WTC11 (cell line): ENCODE measurements at regions not wholly inside any gene's neighbourhood (a gene's known extent, or its start where the extent isn't known, plus 50 kb on each side); places are given as distances from the start of the nearest gene placed in this dataset.

Experiments used
- CTCF ChIP-seq: fragments of 200-600 bp; IDR thresholded peaks from 2 replicates; pipeline ENCODE4 v1.8.0; 2022; ENCODE audit warnings: antibody characterized with exemption
- RELA ChIP-seq: sonication (generic); formaldehyde crosslinking; IDR thresholded peaks from 2 replicates; pipeline ENCODE4 v1.8.1; 2022; ENCODE audit warnings: missing genetic modification reagents, mild to moderate bottlenecking, borderline replicate concordance
- TF ChIP-seq, protein P1 (sequence below): fragments of 250-450 bp; sonication (Bioruptor Pico); conservative IDR thresholded peaks from 2 replicates; pipeline ENCODE4 v1.9.0; 2021; ENCODE audit warnings: mild to moderate bottlenecking
- TF ChIP-seq, protein P2 (sequence below): sonication (generic); formaldehyde crosslinking; IDR thresholded peaks from 2 replicates; pipeline ENCODE4 v1.8.0; 2022; ENCODE audit warnings: mild to moderate bottlenecking, missing genetic modification reagents

- TF ChIP-seq CTCF (no peak), RELA (CRISPR knock-in tag) (no peak)
- TF ChIP-seq, protein P1, sequence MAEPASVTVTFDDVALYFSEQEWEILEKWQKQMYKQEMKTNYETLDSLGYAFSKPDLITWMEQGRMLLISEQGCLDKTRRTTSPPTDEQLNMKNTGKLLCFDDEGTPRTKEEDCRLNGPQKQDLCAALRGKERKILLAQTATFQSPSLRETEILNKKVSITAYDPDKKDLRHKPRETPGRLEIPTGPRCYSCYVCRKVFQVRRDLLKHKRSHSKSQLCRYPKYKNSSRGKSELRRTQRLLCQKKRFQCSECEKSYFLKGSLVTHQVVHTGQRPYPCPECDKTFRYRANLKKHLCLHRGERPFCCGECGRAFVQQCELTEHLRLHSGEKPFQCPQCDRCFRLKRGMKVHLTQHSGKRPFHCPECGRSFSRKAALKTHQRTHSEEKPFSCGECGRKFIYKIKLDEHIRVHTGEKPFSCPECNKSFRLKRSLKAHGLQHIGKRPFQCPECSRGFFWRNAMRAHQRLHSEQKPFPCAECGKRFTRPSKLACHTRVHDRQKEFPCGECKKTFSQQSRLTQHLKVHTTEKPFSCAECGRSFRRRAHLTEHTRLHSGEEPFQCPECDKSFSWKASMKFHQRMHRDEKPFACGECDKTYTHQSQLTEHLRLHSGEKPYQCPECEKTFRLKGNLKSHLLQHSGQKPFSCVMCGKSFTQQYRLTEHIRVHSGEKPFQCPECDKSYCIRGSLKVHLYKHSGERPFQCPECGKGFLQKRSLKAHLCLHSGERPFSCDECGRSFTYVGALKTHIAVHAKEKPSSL, result no peak
- TF ChIP-seq, protein P2, sequence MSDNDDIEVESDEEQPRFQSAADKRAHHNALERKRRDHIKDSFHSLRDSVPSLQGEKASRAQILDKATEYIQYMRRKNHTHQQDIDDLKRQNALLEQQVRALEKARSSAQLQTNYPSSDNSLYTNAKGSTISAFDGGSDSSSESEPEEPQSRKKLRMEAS (CRISPR knock-in tag), result no peak
Measured at GRCh38 chr16:86095906-86096485, 197.0 kb downstream of the IRF8 start.
